ENCODE measurements at regions not wholly inside any gene's neighbourhood (a gene's known extent, or its start where the extent isn't known, plus 50 kb on each side); places are given as distances from the start of the nearest gene placed in this dataset.

DNA sequence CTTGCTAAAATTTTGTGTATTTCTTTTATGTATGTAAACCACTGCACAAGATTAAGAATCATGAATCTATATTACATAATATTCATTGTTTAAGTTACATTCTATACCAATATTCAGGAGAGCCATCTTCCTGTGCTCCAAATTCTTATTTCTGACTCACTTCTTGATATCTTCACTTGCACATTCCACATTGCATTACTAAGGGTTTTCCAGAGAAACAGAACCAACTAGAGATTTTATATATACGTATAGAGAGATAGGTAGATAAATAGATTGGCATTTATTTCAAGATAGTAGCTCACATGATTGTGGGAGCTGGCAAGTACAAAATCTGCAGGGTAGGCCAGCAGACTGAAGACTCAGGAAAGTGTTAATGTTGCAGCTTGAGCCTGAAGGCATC is 222.2 kb upstream of the PRSS16 start:
- intact Hi-C loops (cut with DNase I) = no loop called here
- Histone ChIP-seq H3K9ac (ENCODE audit: low read length in 3 of 3) (no peak overlapping the region), H3K27ac (ENCODE audit: low read depth in 2 of 2, low read length in 2 of 2) (no peak overlapping the region), H3K27me3 (ENCODE audit: control insufficient read depth, insufficient read depth, low read length) (no peaks in the 10 kb centered on the region), H3K9me3 (ENCODE audit: control insufficient read depth in 2 of 3, insufficient read depth in 1 of 3, low read length in 3 of 3) (no peaks in the 10 kb centered on the region), H3K4me3 (ENCODE audit: low read length in 3 of 3) (no peak overlapping the region), H3K36me3 (ENCODE audit: control insufficient read depth in 2 of 3, insufficient read depth in 3 of 3, low read length in 3 of 3) (no peaks in the 10 kb centered on the region), H3K4me1 (ENCODE audit: control insufficient read depth in 2 of 3, insufficient read depth in 2 of 3, low read depth in 1 of 3, low read length in 3 of 3) (peaks cover 0 to 2% (median 0%) of the 10 kb centered on the region in 3 donors)
- TF ChIP-seq, protein P1, sequence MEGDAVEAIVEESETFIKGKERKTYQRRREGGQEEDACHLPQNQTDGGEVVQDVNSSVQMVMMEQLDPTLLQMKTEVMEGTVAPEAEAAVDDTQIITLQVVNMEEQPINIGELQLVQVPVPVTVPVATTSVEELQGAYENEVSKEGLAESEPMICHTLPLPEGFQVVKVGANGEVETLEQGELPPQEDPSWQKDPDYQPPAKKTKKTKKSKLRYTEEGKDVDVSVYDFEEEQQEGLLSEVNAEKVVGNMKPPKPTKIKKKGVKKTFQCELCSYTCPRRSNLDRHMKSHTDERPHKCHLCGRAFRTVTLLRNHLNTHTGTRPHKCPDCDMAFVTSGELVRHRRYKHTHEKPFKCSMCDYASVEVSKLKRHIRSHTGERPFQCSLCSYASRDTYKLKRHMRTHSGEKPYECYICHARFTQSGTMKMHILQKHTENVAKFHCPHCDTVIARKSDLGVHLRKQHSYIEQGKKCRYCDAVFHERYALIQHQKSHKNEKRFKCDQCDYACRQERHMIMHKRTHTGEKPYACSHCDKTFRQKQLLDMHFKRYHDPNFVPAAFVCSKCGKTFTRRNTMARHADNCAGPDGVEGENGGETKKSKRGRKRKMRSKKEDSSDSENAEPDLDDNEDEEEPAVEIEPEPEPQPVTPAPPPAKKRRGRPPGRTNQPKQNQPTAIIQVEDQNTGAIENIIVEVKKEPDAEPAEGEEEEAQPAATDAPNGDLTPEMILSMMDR (IDR thresholded peaks at IDR 0.05; ENCODE audit: borderline replicate concordance, extremely low read depth, insufficient read depth) = no peak
- FAIRE-seq (no peak), DNase-seq (no peak)

DNA sequence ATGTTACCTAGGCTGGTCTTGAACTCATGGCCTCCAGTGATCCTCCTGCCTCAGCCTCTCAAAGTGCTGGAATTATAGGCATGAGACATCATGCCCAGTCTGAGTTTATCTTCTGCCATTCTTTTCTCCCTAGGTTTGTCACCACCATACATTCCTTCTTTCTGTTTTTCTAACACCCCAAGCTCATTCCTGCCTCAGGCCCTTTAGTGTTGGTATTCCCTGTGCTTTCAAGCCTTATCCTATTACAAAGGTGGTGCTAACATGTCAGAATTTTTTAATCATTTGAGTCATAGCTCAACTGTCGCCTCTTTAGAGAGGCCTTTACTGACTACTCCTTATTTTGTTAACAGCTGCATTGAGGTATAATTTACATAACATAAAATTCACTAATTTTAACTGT is 221.1 kb upstream of the PRSS16 start:
- no peaks in the 10 kb centered on the region for H3K9me3 ChIP-seq (ENCODE audit: control insufficient read depth in 2 of 3, insufficient read depth in 1 of 3, low read length in 3 of 3)
- intact Hi-C loops (cut with DNase I) = no loop called here
- no peaks in the 10 kb centered on the region for H3K27me3 ChIP-seq (ENCODE audit: control insufficient read depth, insufficient read depth, low read length)
- DNase-seq (no peak), FAIRE-seq (no peak)
- H3K9ac ChIP-seq (ENCODE audit: low read length in 3 of 3) = no peak overlapping the region
- H3K36me3 ChIP-seq (ENCODE audit: control insufficient read depth in 2 of 3, insufficient read depth in 3 of 3, low read length in 3 of 3) = no peaks in the 10 kb centered on the region
- H3K27ac ChIP-seq (ENCODE audit: low read depth in 2 of 2, low read length in 2 of 2) = no peak overlapping the region
- no peaks in the 10 kb centered on the region for H3K4me1 ChIP-seq (ENCODE audit: control insufficient read depth in 2 of 3, insufficient read depth in 2 of 3, low read depth in 1 of 3, low read length in 3 of 3)
- TF ChIP-seq, protein P1 (IDR thresholded peaks at IDR 0.05; ENCODE audit: borderline replicate concordance, extremely low read depth, insufficient read depth) = no peak
- H3K4me3 ChIP-seq (ENCODE audit: low read length in 3 of 3) = no peak overlapping the region

DNA sequence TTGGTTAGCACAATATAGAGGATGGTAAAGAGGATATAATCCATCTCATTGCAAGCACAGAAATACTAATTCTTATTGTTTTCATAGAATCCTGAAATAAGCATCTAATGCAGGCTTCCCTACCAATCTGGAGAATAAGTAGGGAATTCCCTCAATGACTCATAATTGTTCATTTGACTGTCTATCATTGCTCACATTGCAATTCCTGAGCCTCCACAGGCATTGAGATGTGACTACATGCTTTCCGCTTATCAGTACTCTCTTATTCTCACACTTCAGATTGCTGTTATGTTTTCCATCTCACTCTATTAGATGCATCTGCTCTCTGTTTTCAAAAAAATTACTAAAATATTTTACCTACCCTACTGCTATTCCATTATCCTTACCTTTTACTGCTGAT is 216.2 kb upstream of the PRSS16 start:
- TF ChIP-seq, protein P1 (IDR thresholded peaks at IDR 0.05; ENCODE audit: borderline replicate concordance, extremely low read depth, insufficient read depth) = no peak
- no peak for FAIRE-seq
- no peaks in the 10 kb centered on the region for H3K9me3 ChIP-seq (ENCODE audit: control insufficient read depth in 2 of 3, insufficient read depth in 1 of 3, low read length in 3 of 3)
- no peaks in the 10 kb centered on the region for H3K27me3 ChIP-seq (ENCODE audit: control insufficient read depth, insufficient read depth, low read length)
- H3K36me3 ChIP-seq (ENCODE audit: control insufficient read depth in 2 of 3, insufficient read depth in 3 of 3, low read length in 3 of 3) = no peaks in the 10 kb centered on the region
- no peak for DNase-seq
- no peak overlapping the region for H3K4me3 ChIP-seq (ENCODE audit: low read length in 3 of 3)
- intact Hi-C loops (cut with DNase I) = no loop called here
- no peaks in the 10 kb centered on the region for H3K4me1 ChIP-seq (ENCODE audit: control insufficient read depth in 2 of 3, insufficient read depth in 2 of 3, low read depth in 1 of 3, low read length in 3 of 3)
- no peak overlapping the region for H3K9ac ChIP-seq (ENCODE audit: low read length in 3 of 3)
- H3K27ac ChIP-seq (ENCODE audit: low read depth in 2 of 2, low read length in 2 of 2) = no peak overlapping the region

DNA sequence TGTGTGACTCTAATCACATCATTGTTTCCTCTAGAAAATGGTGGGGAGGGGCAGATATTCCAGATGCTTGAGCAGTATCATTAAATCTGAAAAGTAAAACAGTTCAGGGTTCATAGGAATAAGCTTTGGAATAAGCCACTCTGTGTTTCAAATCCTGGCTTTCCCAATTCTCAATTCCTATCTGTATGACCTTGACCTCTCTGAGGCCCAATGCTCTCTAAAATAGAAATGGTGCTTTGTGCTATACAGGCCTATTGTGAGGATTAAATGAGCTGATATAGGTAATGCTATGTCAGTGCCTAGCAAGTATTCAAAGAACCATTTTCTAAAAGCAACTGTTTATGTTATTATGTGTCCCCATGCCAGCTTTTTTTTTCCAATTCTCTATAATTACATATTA is 209.0 kb upstream of the PRSS16 start:
- H3K36me3 ChIP-seq (ENCODE audit: control insufficient read depth in 2 of 3, insufficient read depth in 3 of 3, low read length in 3 of 3) = no peaks in the 10 kb centered on the region
- no peaks in the 10 kb centered on the region for H3K9me3 ChIP-seq (ENCODE audit: control insufficient read depth in 2 of 3, insufficient read depth in 1 of 3, low read length in 3 of 3)
- no peaks in the 10 kb centered on the region for H3K27me3 ChIP-seq (ENCODE audit: control insufficient read depth, insufficient read depth, low read length)
- H3K27ac ChIP-seq (ENCODE audit: low read depth in 2 of 2, low read length in 2 of 2) = no peak overlapping the region
- intact Hi-C loops (cut with DNase I) = no loop called here
- no peak for DNase-seq
- H3K9ac ChIP-seq (ENCODE audit: low read length in 3 of 3) = no peak overlapping the region
- FAIRE-seq = no peak
- no peak overlapping the region for H3K4me3 ChIP-seq (ENCODE audit: low read length in 3 of 3)
- TF ChIP-seq, protein P1 (IDR thresholded peaks at IDR 0.05; ENCODE audit: borderline replicate concordance, extremely low read depth, insufficient read depth) = no peak
- H3K4me1 ChIP-seq (ENCODE audit: control insufficient read depth in 2 of 3, insufficient read depth in 2 of 3, low read depth in 1 of 3, low read length in 3 of 3) = no peaks in the 10 kb centered on the region
